Immature natural killer cell (primary cell): ENCODE measurements at regions not wholly inside any gene's neighbourhood (a gene's known extent, or its start where the extent isn't known, plus 50 kb on each side); places are given as distances from the start of the nearest gene placed in this dataset.

Experiments used
- DNase-seq, 3 donors: peaks; one replicate each; pipeline ENCODE4 v3.0.0; 2022; ENCODE audit warnings: mixed read lengths in 1 of 3
- H3K27ac Mint-ChIP-seq, 6 donors: one replicate each; pipeline ENCODE4 v1.8.0; 2020; ENCODE audit warnings: mixed read lengths in 6 of 6, mild to moderate bottlenecking in 5 of 6, inconsistent platforms in 4 of 6, moderate library complexity in 3 of 6
- H3K27me3 Mint-ChIP-seq, 3 donors: one replicate each; pipeline ENCODE4 v1.8.0; 2020 to 2021; ENCODE audit warnings: low read depth in 3 of 3, mild to moderate bottlenecking in 3 of 3, mixed read lengths in 3 of 3, moderate library complexity in 3 of 3, inconsistent platforms in 1 of 3
- H3K36me3 Mint-ChIP-seq, 3 donors: one replicate each; pipeline ENCODE4 v1.8.0; 2020; ENCODE audit warnings: mixed read lengths in 3 of 3, inconsistent platforms in 2 of 3, mild to moderate bottlenecking in 2 of 3
- H3K4me1 Mint-ChIP-seq, 2 donors: one replicate each; pipeline ENCODE4 v1.8.0; 2020; ENCODE audit warnings: inconsistent platforms in 2 of 2, mild to moderate bottlenecking in 2 of 2, mixed read lengths in 2 of 2, moderate library complexity in 1 of 2
- H3K4me3 Mint-ChIP-seq, 5 donors: one replicate each; pipeline ENCODE4 v1.8.0; 2020; ENCODE audit warnings: mild to moderate bottlenecking in 5 of 5, mixed read lengths in 5 of 5, inconsistent platforms in 3 of 5, moderate library complexity in 3 of 5
- H3K9me3 Mint-ChIP-seq, 6 donors: one replicate each; pipeline ENCODE4 v1.8.0; 2020; ENCODE audit warnings: mild to moderate bottlenecking in 6 of 6, mixed read lengths in 6 of 6, inconsistent platforms in 4 of 6, moderate library complexity in 3 of 6

DNA sequence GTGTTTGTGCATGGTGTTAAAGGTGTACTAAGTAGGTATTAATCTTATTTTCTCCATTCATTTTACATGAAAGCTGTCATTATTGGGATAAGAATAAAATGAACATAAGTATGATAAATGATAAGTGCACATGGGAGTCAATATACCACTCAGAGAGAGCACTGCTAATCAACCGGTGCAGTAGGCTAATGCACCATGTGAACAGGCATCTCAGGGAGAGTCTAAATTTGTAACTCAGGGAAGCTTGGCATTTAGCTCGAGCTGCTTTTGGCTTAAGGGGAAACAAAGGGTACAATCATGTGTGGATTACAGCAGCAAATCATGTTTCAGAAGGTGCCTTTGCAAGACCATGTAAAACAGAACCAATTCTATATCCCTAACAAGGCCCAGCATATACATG, 127.4 kb downstream of the MGST1 start:
- Mint-ChIP-seq H3K4me3 (no peak overlapping the region), H3K27me3 (peaks cover 0 to 2% (median 0%) of the 10 kb centered on the region in 3 donors), H3K9me3 (peaks cover 6 to 37% (median 12%) of the 10 kb centered on the region in 6 donors), H3K27ac (no peak overlapping the region), H3K4me1 (no peaks in the 10 kb centered on the region), H3K36me3 (no peaks in the 10 kb centered on the region)
- DNase-seq = no peak

- Mint-ChIP-seq H3K4me3 (no peak overlapping the region), H3K9me3 (peaks cover 5 to 33% (median 11%) of the 10 kb centered on the region in 6 donors), H3K27ac (no peak overlapping the region), H3K4me1 (no peaks in the 10 kb centered on the region), H3K27me3 (peaks cover 0 to 2% (median 0%) of the 10 kb centered on the region in 3 donors), H3K36me3 (no peaks in the 10 kb centered on the region)
- no peak for DNase-seq
Measured at GRCh38 chr12:16475521-16475920, 128.1 kb downstream of the MGST1 start.

GRCh38 chr12:16482726-16483125, 123.2 kb downstream of the LMO3 start:
- Mint-ChIP-seq H3K4me3 (no peak overlapping the region), H3K4me1 (no peaks in the 10 kb centered on the region), H3K9me3 (peaks cover 8 to 48% (median 16%) of the 10 kb centered on the region in 6 donors)

DNA sequence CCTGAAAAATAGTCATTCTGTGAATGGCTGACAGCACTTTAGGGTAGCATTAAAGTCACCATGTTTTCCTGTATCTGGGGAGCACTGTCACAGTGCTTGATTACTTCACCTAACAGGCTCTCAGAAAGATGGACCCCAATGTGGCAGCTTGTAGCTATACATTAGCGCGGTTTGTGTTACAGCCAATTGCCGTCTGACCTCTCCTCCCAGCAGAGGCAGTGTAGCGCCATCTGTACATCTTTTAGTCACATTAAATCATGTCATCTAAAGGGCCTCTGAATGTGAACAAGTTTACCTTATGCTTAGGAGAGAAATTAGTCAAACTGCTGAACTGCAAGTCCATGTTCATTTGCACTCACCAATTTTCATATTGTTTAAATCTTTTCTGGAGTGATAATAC, 113.7 kb downstream of the LMO3 start:
- Mint-ChIP-seq H3K4me1 (no peaks in the 10 kb centered on the region), H3K4me3 (no peak overlapping the region), H3K27ac (no peak overlapping the region), H3K27me3 (peaks cover 0 to 2% (median 1%) of the 10 kb centered on the region in 3 donors), H3K9me3 (peaks cover 2 to 42% (median 12%) of the 10 kb centered on the region in 6 donors), H3K36me3 (no peaks in the 10 kb centered on the region)
- DNase-seq = no peak

More at GRCh38 chr12:16482726-16483125, 123.2 kb downstream of the LMO3 start:
- DNase-seq = no peak
- Mint-ChIP-seq H3K27ac (no peak overlapping the region), H3K36me3 (no peaks in the 10 kb centered on the region), H3K27me3 (peaks cover 0 to 1% (median 0%) of the 10 kb centered on the region in 3 donors)

DNA sequence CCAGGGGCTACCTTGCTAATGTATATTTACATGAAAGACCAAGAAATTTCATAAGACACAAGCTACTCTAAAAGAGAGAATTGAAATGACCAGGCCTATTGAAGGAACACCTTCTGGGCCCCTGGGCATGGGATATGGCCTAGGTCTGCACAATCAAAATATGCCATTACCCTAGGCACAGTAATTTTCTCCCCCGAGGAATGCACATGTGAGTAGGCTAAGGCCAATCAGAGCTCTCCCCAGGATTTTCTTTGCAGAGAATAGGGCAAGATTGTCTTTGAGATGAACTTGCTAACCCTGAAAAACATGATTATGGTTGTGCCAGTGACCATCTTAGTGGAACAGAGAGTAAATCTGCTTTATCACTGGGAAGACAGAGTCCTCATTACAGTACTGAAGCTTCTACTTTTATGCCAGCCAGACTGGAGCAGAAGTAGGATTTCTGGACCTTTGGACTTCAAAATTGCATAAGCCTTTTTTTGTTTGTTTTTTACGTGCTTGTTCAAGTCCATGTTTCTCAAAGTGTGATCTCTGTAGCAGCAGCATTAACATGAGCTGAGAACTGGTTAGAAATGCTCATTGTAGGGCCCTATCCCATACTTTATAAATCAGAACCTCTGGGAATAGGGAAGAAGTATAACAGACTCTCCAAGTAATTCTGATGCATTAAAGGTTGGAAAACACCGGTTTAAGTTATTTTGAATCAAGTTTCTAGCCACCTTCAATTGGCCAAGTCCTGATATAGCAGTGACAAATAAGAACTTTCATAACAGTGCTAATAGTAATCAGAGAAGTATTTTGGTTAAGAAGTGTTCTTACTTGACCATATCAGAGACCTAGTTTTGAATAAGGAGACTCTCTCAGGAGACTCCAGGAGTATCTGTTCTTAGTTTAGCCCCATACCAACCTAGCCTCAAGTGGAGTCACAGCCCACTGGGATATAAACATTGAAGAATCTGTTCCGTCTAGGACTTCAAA, 112.9 kb downstream of the LMO3 start:
- no peak overlapping the region for H3K27ac Mint-ChIP-seq
- no peak for DNase-seq
- no peaks in the 10 kb centered on the region for H3K36me3 Mint-ChIP-seq
- peaks cover 2 to 47% (median 12%) of the 10 kb centered on the region in 6 donors for H3K9me3 Mint-ChIP-seq
- H3K4me3 Mint-ChIP-seq = no peak overlapping the region
- no peaks in the 10 kb centered on the region for H3K4me1 Mint-ChIP-seq
- H3K27me3 Mint-ChIP-seq = peaks cover 0 to 2% (median 1%) of the 10 kb centered on the region in 3 donors

- Mint-ChIP-seq H3K27me3 (no peaks in the 10 kb centered on the region), H3K36me3 (no peaks in the 10 kb centered on the region), H3K4me3 (no peak overlapping the region), H3K9me3 (peaks cover 4 to 40% (median 12%) of the 10 kb centered on the region in 6 donors), H3K27ac (no peak overlapping the region), H3K4me1 (no peaks in the 10 kb centered on the region)
- DNase-seq = no peak
Measured at GRCh38 chr12:16495196-16495595, 110.8 kb downstream of the LMO3 start.
